ENCODE measurements at regions not wholly inside any gene's neighbourhood (a gene's known extent, or its start where the extent isn't known, plus 50 kb on each side); places are given as distances from the start of the nearest gene placed in this dataset.
"Not testable (repeated sequence)": the region's sequence is repeated elsewhere in the genome, so short reads cannot be mapped to it uniquely, and the experiment has no call there.

DNA sequence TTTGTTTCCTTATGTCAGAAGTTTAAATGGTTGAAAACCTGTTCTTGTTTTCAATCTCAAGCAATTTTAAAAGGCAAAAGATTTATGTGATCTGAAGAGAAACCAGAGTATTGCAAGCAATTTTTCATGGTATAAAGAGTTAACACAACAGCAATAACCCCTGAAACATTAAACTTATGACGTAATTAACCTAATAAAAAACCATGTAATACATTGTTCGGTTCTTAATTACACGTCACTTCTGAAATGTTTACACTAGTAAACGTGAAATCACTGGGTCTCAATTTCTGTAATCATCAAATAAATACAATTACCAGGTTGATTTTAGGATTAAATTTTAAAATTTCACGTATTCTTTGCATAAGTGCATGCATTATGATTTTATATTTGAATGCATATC lies 914.5 kb downstream of the NLGN4X start:
- FAIRE-seq (no peak), DNase-seq (ENCODE audit: insufficient read length, low spot score) (no peak)

DNA sequence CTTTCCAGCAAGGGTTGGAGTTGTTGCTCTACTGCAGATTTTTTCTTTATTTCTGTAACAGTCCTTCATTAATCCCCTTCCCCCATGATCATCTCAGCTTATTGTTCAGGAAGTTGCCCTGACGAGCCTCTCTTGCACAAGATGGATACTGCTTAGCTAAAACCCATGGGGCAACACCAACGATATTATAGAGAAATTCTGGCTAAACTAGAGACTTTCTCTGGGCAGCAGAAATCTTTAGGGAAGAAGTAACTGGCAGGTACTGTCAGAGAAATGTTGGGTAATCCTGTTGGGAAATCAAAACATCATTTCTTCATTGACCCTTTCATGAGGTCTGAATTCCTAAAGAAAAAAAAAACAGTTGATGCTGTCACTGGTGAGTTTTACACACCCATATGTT lies 921.3 kb downstream of the NLGN4X start:
- DNase-seq (ENCODE audit: insufficient read length, low spot score) = no peak
- no peak for FAIRE-seq

DNA sequence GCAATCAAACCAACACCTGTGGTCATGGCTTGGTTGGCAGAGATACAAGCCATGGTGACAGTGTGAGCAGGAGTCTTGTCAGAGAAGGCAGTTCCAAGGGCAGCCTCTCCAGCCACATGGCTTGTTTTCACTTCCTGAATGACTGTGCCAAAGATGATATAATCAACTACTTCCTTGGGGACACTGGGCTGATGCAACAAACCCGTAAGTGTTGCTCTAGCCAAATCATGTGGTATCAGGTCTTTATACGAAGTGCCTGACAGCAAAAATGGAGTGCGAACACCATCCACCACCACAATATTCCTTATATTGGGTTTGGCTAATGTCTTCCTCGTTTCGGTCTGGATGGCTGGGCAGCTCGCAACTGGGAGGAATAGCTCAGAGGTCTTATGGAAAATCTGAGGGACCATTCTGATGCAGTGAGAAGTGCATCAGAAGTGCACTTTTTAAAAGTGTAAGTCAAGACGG lies 922.0 kb downstream of the NLGN4X start:
- FAIRE-seq = no peak
- no peak for DNase-seq (ENCODE audit: insufficient read length, low spot score)

DNA sequence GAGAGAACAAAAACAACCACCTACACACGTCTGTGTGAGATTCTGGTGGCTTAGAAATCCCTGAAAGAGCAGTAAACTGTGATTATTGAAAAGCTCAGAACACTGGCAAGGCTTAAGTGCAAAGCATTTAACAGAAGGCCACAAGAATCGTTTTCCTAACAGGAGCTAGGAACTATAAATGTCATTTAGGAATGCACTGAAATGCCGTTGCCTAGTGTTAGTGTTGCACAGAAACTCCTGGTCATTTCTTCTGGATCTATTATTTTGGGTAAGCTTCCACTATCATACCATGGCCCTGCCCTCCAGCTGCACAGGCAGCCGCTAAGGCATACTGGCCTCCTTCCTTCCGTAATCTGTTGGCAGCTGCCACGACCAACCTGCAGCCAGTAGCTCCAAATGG lies 923.2 kb downstream of the NLGN4X start:
- no peak for DNase-seq (ENCODE audit: insufficient read length, low spot score)
- no peak for FAIRE-seq

DNA sequence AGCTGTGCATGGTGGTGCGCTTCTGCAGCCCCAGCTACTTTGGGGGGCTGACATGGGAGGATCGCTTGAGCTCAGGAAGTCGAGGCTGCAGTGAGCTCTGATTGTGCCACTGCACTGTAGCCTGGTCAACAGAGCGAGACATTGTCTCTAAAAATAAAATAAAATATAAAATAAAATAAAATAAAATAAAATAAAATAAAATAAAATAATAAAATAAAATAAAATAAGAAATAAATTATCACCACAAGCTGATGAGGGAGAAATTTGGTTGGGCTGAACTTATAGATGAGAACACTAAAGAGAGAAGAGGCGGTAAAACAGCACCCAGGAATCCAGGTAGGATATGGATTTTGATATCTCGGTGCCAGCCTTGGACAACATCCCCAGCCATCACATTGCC lies 933.7 kb downstream of the NLGN4X start:
- FAIRE-seq = no peak
- no peak for DNase-seq (ENCODE audit: insufficient read length, low spot score)

DNA sequence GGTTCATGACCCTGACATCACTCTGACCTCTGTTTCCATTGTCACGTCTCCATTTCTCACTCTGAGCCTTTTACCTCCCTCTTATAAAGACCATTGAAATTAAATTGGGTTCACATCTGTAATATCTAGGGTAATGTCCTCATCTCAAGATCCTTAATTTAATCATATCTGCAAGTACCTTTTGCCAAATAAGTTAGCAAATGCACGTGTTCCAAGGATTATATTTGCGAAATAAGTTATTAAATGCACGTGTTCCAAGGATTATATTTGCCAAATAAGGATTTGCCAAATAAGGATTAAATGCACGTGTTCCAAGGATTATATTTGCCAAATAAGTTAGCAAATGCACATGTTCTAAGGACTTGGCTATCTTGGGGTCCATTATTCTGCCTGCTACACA lies 938.0 kb downstream of the NLGN4X start:
- FAIRE-seq = no peak
- DNase-seq (ENCODE audit: insufficient read length, low spot score) = no peak

DNA sequence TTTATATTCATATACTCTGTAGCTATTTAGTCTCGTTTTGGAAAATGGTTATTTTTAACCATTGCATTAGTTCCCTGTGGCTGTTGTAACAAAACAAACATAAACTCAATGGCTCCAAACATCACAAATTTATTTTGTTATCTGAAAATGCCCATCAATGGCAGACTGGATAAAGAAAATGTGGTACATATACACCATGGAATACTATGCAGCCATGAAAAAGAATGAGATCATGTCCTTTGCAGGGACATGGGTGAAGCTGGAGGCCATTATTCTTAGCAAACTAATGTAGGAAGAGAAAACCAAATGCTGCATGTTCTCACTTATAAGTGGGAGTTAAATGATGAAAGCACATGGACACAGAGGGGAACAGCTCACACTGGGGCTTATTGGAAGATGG lies 938.7 kb downstream of the NLGN4X start:
- FAIRE-seq; DNase-seq (ENCODE audit: insufficient read length, low spot score): not testable (repeated sequence)

DNA sequence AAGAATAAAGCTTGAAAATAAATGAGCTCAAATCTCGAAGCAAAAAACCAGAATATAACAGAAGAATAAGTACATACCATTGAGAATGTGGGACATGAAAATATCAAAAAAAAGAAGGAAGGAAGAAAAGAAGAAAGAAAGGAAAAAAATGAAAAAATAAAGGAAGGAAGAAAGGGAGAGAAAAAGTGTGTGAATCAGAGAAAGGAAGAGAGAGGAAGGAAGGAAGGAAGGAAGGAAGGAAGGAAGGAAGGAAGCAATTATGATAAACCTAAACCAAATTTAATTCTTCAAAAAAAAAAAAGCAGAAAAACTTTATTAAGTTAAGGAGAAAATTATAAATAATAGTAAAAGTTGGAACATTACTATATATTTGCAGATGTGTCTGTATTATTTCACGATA lies 949.8 kb downstream of the NLGN4X start:
- FAIRE-seq = no peak

DNA sequence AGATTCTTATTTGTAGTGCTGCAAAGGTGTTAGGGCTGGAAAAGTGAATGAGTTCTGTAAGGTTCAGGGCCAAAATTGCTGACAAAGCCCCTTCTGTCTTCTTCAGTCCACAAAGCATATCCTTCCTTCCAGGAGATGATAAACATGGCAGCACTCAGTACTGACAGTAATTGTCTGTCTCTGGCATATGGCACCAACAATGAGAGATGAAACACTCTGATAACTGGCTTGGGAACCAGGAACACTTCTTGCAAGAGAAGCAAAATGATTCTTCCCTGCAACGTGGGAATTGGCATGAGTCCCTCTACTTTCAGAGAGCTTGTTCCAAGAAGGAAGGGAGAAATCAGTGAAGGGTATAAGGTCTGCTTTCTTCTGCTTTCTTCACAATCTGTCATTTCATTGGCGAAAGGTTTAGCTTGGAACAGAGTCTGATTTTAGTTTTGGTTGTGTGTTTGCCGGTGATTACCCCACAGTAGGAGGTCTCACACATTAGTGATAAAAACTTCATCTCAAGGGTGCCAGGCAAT lies 963.3 kb downstream of the NLGN4X start:
- FAIRE-seq = no peak

More for the DNA sequence above, 949.8 kb downstream of the NLGN4X start:
- DNase-seq (ENCODE audit: insufficient read length, low spot score) = no peak

DNA sequence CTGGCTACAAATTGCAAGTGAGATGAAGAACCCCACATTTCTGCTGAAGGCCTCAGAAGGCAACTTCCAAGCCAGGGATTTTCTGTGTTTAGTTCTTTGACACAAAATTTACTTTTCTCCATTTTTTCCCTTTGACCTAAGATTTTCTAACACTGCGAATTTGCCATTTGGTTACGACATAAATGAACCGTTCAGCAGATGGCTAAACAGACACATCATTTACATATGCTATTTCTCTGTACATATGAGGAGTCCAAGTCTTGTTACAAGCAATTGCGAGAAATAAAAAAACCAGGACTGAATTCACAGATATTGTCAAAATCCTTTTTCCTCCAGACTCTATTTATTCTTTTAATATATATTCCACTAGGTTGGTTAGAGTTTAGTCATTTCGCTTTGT lies 978.6 kb downstream of the NLGN4X start:
- DNase-seq (ENCODE audit: insufficient read length, low spot score) = no peak
- FAIRE-seq = no peak

More for the DNA sequence above, 963.3 kb downstream of the NLGN4X start:
- DNase-seq (ENCODE audit: insufficient read length, low spot score) = no peak

DNA sequence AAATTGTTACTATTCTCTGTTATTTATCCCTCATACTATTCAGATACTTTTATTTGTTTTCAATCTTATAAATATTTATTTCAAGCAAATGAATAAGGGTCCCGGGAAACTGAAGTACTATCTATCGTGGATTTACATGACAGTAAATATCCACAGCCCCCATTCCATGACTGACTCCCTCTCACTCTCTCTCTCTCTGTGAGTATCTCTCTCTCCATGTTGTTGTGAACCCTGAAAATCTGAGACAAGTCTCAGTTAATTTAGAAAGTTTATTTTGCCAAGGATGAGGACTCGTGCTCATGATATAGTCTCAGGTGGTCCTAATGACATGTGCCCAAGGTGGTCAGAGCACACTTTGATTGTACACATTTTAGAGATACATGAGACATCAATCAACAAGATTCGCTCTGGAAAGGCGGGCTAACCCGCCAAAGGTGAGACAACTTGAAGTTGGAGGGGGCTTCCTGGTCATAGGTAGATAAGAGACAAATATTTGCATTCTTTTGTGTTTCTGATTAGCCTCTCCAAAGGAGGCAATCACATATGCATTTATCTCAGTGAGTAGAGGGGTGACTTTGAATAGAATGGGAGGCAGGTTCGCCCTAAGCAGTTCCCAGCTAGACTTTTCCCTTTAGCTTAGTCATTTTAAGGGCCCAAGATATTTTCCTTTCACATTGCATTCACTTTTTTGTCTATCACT lies 986.4 kb downstream of the NLGN4X start:
- DNase-seq (ENCODE audit: insufficient read length, low spot score) = no peak
- FAIRE-seq = no peak

DNA sequence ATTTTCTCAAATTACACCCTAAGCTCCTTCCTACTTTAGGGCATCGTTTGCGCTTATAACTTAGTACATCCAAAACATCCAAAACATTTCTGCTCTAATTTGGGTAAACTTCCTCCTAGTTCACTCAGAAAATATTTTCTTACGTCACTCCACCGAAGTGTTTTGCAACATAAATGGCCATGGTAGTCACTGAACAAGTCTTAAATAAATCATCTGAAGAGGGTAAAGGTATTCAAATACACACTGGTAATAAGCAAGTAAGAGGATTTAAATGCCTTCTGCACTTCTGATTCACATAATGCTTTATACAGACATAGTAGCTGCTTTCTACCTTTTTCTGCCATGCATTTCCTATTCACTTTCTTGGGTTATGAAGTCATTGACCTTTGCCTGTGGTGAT lies 991.9 kb downstream of the NLGN4X start:
- FAIRE-seq (no peak), DNase-seq (ENCODE audit: insufficient read length, low spot score) (no peak)

DNA sequence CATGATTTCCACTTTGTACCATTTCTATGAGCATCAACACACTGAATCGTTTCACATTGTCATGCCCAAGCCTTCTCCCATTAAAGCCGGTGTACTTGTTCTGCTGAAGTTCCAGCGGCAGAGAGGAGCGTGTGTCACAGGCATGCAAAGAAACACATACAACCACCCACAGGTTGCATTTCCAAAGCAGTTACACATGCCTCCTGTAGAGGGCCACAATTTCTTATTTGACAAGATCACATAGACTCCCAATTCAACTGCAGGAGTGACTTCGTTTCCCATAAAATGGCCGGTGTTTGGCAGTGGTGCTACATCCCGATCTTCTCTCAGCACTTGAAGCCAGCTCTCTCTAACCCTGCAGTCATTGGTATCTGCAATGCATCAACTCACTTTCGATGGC lies 992.6 kb downstream of the NLGN4X start:
- FAIRE-seq (no peak), DNase-seq (ENCODE audit: insufficient read length, low spot score) (no peak)

DNA sequence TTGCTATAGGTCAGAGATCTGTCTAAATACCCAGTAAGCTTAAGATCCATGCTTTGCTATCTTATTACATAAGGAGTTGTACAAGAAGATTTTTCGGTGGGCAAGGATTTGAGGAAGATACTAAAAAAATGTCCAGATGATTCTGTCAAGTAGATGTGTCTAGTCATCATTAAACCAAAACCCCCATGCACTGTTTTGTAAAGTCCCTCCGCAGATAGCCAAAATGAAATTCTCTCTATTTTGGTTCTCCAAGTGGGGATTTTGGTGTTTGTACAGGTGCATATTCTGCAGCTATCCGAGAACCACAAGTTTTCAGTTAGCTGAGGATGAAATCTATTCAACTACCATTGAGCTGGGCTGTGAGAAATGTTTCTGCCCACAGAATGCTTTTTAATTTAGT lies 994.8 kb downstream of the NLGN4X start:
- FAIRE-seq (peak; percentile 33), DNase-seq (ENCODE audit: insufficient read length, low spot score) (no peak)

DNA sequence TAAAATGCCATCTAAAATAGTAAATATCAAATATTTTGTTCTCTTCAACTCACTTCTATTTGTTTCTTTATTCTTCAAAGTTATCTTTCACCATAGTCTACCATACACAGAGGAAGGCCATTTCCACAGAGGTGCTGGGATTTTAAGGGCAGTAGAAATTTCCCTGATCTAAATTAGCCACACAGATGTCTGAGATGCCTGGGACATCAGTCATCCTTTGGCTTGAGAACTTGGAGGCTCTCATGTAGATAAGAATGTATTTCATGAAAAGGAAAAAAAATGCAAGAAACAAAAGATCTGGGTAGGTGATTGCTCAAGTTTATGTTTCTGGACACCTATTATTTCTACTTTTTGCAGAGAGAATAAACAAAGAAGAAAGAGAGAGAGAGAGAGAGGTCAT lies 1008.2 kb downstream of the NLGN4X start:
- no peak for FAIRE-seq

DNA sequence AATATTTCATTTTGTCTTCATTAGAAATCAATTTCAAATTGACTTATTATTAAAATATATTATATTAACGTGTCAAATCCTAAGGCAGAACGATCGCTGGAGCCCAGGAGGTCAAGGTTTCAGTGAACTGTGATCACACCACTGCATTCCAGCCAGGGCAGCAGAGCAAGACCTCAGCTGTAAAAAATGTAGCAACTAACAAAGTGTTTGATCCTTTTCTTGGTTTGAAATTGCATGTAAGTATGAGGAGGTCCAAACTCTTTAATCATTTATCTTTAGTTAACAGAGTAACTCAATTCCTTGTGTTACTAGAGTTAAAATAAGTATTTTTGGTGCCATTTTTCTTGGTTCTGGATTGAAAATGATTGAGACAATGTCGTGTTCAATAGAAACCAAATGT lies 1033.9 kb downstream of the NLGN4X start:
- FAIRE-seq (no peak), DNase-seq (ENCODE audit: insufficient read length, low spot score) (no peak)

More for the DNA sequence above, 1008.2 kb downstream of the NLGN4X start:
- no peak for DNase-seq (ENCODE audit: insufficient read length, low spot score)

DNA sequence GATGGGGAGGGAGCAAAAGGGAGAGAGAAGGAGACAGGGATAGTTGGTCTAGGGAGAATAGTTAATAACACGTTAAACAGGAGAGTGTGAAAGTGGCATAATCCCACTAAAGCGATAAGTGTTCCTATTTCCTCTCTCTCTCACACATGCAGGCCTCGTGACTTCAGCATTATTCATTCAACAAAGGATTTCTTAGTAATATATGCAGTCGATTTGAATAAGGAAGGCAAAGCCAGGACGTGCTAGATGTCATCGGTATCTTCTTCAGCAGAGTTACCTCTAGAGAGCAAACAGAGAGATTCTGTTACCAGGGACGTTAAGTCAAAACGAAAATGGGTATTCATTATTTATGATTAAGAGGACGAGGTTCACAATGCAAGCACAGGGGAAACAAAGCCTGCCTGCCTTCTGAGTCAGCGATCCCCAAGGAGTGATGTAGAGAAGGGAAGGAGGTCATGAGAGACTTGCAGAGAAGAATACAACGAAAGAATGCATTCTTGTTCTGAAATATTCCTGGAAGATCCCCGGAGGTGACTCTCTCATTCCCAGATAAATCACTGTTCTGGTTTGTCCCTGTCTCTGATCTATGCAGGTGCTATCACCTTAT lies 1048.4 kb downstream of the NLGN4X start:
- FAIRE-seq (no peak), DNase-seq (ENCODE audit: insufficient read length, low spot score) (no peak)

DNA sequence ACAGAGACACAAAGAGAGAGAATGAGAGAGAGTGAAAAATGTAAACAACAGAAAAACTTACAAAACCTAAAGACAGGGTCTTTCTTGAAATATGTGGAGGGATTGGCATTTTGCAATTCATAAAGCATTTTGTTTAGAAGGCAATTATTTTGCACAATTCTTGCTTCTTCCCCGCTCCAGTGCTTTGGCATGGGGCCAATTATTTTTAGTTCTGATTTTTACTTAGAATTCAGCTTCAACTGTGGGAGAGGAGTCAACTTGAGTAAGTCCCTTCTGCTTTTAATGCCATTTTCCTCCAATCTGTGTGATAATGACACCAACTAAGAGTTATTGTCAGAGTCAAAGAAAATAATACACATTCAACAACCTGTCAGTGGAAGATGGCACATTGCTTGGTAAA lies 1051.9 kb downstream of the NLGN4X start:
- FAIRE-seq (no peak), DNase-seq (ENCODE audit: insufficient read length, low spot score) (no peak)

DNA sequence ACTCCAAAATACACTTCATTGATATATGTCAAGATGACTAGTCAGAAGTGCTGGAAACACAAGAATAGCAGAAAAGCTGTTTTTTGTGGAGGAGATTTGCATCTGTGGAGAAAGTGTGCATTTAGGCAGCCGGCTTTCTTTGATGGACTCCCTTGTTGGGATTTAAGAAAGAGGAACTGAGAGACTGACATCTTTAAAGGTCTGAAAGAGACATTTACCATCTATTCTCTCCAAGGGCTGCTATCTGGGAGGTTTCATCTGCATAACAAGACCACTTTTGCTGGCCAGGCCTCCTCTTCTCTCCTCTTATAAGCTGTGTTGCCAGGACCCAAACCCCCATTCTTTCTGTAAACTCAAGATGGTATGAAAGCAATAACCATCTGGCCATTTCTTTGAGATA lies 1065.0 kb downstream of the NLGN4X start:
- DNase-seq (ENCODE audit: insufficient read length, low spot score) = no peak
- no peak for FAIRE-seq

DNA sequence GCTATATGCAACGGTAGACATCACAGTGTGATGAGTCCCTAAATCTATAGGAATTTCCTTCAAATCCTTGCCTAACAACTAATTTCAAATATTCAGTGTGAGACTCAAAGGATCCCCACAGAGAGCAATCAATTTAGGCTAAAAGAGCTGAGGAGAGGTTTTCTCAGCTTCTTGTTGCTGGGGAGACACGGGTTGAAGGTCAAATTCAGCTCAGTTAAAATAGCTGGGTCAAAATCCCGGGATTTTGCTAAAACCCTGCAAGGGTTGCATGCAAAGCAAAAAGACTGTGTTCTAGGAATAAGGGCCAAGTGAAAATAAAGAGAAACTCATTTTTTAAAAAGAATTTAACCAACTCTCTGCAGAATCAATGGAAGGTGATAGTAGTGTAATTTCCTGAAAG lies 1073.4 kb downstream of the NLGN4X start:
- DNase-seq (ENCODE audit: insufficient read length, low spot score) (no peak), FAIRE-seq (no peak)

DNA sequence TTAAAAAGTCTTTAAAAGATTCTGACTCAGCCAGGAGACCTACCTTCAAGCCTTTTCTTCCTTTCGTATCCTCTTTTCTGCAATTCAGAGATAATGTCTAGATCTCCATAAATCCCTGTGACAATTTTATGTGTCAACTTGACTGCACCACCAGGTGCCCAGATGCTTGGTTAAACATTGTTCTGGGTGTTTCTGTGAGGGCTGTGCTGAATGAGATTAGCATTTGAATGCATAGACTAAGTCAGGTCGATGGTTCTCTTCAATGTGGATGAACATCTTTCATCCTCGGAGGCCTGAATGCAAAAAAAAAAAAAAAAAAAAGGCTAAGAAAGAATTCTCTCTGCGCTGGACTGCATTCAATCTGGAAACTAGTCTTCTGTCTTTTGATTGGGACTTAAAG lies 1082.7 kb downstream of the NLGN4X start:
- no peak for FAIRE-seq
- no peak for DNase-seq (ENCODE audit: insufficient read length, low spot score)

DNA sequence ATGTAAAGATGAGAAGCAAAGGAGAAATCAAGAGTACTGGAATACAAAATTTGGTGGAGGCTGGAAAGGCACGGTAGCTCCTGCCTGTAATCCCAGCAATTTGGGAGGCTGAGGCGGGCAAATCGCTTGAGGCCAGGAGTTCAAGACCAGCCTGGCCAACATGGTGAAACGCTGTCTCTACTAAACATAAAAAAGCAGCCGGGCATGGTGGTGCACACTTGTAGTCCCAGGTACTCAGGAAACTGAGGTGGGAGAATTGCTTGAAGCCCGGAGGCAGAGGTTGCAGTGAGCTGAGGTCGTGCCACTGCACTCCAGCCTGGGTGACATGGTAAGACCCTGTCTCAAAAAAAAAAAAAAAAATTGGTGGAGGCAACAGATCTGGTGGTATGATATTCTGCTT lies 1086.0 kb downstream of the NLGN4X start:
- FAIRE-seq = no peak
- no peak for DNase-seq (ENCODE audit: insufficient read length, low spot score)
